ENCODE measurements at regions not wholly inside any gene's neighbourhood (a gene's known extent, or its start where the extent isn't known, plus 50 kb on each side); places are given as distances from the start of the nearest gene placed in this dataset.

DNA sequence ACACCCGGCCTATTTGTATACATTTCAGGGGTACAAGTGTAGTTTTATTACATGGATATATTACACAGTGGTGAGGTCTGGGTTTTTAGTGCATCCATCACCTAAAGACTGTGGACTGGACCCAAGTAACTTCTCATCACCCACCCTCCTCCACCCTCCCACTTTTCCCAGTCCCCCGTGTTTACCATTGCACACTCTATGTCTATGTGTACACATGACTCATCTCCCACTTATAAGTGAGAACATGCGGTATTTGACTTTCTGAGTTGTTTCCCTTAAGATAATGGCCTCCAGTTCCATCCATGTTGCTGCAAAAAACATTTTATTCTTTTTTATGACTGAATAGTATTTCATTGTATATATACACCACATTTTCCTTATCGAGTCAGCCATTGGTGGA, 98.9 kb upstream of the WAC start:
- TF ChIP-seq, protein P1, sequence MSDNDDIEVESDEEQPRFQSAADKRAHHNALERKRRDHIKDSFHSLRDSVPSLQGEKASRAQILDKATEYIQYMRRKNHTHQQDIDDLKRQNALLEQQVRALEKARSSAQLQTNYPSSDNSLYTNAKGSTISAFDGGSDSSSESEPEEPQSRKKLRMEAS (CRISPR knock-in tag; IDR thresholded peaks at IDR 0.05): no peak
- TF ChIP-seq LARP7 (IDR thresholded peaks at IDR 0.05) (no peak), TBL1XR1 (IDR thresholded peaks at IDR 0.05; ENCODE audit: low read length in 2 of 2) (no peak), TCF7L2 (IDR thresholded peaks at IDR 0.05; ENCODE audit: low read depth, low read length) (no peak), ERF (CRISPR knock-in tag; IDR thresholded peaks at IDR 0.05) (no peak), YY1 (IDR thresholded peaks at IDR 0.05; ENCODE audit: borderline replicate concordance in 1 of 3, control insufficient read depth in 1 of 3, extremely low read depth in 1 of 3, insufficient read depth in 3 of 3, insufficient read length in 1 of 3, insufficient replicate concordance in 2 of 3, low read depth in 1 of 3, low read length in 2 of 3) (no peak), CEBPB (tag; IDR thresholded peaks at IDR 0.05) (no peak), NFE2 (IDR thresholded peaks at IDR 0.05; ENCODE audit: low read depth) (no peak), SP2 (IDR thresholded peaks at IDR 0.05; ENCODE audit: extremely low read depth, low read depth, low read length, poor library complexity, severe bottlenecking) (no peak), POLR2A (conservative IDR thresholded peaks at IDR 0.05) (no peak), ZNF23 (CRISPR knock-in tag; IDR thresholded peaks at IDR 0.05) (no peak)
- TF ChIP-seq, protein P2, sequence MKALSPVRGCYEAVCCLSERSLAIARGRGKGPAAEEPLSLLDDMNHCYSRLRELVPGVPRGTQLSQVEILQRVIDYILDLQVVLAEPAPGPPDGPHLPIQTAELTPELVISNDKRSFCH (CRISPR knock-in tag; IDR thresholded peaks at IDR 0.05): no peak
- TF ChIP-seq, protein P2 (tag; IDR thresholded peaks at IDR 0.05): no peak
